H9 (cell line): ENCODE measurements at regions not wholly inside any gene's neighbourhood (a gene's known extent, or its start where the extent isn't known, plus 50 kb on each side); places are given as distances from the start of the nearest gene placed in this dataset.

Experiments used
- DNase-seq: peaks from one replicate; pipeline ENCODE4 v3.0.0-alpha.2; 2017
- H2AFZ ChIP-seq: one replicate; pipeline ENCODE4 v1.6.1; 2013; ENCODE audit warnings: mild to moderate bottlenecking, low read length, control low read depth, moderate library complexity
- H2AK5ac ChIP-seq: 2 replicates; pipeline ENCODE4 v1.6.1; 2013; ENCODE audit warnings: low read length, control low read depth, mixed read lengths; ENCODE audit not compliant: insufficient read length
- H2BK120ac ChIP-seq: one replicate; pipeline ENCODE4 v1.6.1; 2013; ENCODE audit warnings: low read depth, mild to moderate bottlenecking, low read length, control low read depth, inconsistent platforms; ENCODE audit not compliant: poor library complexity, severe bottlenecking
- H2BK12ac ChIP-seq: 2 replicates; pipeline ENCODE4 v1.6.1; 2013; ENCODE audit warnings: low read length, control low read depth, mixed read lengths, low read depth; ENCODE audit not compliant: insufficient read length
- H2BK15ac ChIP-seq: 2 replicates; pipeline ENCODE4 v1.6.1; 2013; ENCODE audit warnings: low read depth, low read length, control low read depth
- H2BK20ac ChIP-seq: one replicate; pipeline ENCODE4 v1.6.1; 2013; ENCODE audit warnings: low read depth, mild to moderate bottlenecking, low read length, control low read depth, inconsistent platforms; ENCODE audit not compliant: poor library complexity, severe bottlenecking
- H2BK5ac ChIP-seq: 2 replicates; pipeline ENCODE4 v1.6.1; 2013; ENCODE audit warnings: low read length, control low read depth, mixed read lengths; ENCODE audit not compliant: insufficient read length
- H3K14ac ChIP-seq: 2 replicates; pipeline ENCODE4 v1.6.1; 2013; ENCODE audit warnings: low read length, control low read depth; ENCODE audit not compliant: insufficient read depth
- H3K18ac ChIP-seq: 2 replicates; pipeline ENCODE4 v1.6.1; 2013; ENCODE audit warnings: low read depth, mild to moderate bottlenecking, mixed read lengths, low read length, control low read depth; ENCODE audit not compliant: insufficient read length
- H3K23ac ChIP-seq: 2 replicates; pipeline ENCODE4 v1.6.1; 2013; ENCODE audit warnings: low read length, control low read depth, mixed read lengths, low read depth; ENCODE audit not compliant: insufficient read length
- H3K23me2 ChIP-seq: 2 replicates; pipeline ENCODE4 v1.6.1; 2013; ENCODE audit warnings: low read depth, mild to moderate bottlenecking, mixed read lengths, low read length, control low read depth; ENCODE audit not compliant: insufficient read length, poor library complexity, severe bottlenecking
- H3K27ac ChIP-seq: 2 replicates; pipeline ENCODE4 v1.5.1; 2013; ENCODE audit warnings: low read length, control low read depth, mixed read lengths, low read depth; ENCODE audit not compliant: insufficient read length
- H3K27me3 ChIP-seq: 2 replicates; pipeline ENCODE4 v1.6.1; 2013; ENCODE audit warnings: low read length, control low read depth, inconsistent platforms; ENCODE audit not compliant: insufficient read depth
- H3K4ac ChIP-seq: 2 replicates; pipeline ENCODE4 v1.6.1; 2013; ENCODE audit warnings: low read depth, mild to moderate bottlenecking, control low read depth, inconsistent platforms, low read length, moderate library complexity
- H3K4me1 ChIP-seq: 2 replicates; pipeline ENCODE4 v1.6.1; 2013; ENCODE audit warnings: low read length, control low read depth, inconsistent platforms; ENCODE audit not compliant: insufficient read depth
- H3K4me2 ChIP-seq: 2 replicates; pipeline ENCODE4 v1.6.1; 2013; ENCODE audit warnings: low read length, control low read depth, mixed read lengths; ENCODE audit not compliant: insufficient read length, insufficient read depth
- H3K56ac ChIP-seq: 2 replicates; pipeline ENCODE4 v1.6.1; 2013; ENCODE audit warnings: low read depth, mild to moderate bottlenecking, mixed read lengths, low read length, control low read depth; ENCODE audit not compliant: insufficient read length
- H3K79me1 ChIP-seq: 2 replicates; pipeline ENCODE4 v1.6.1; 2013; ENCODE audit warnings: low read depth, mild to moderate bottlenecking, moderate library complexity, low read length, control low read depth, inconsistent platforms; ENCODE audit not compliant: insufficient read depth, poor library complexity, severe bottlenecking
- H3K79me2 ChIP-seq: 2 replicates; pipeline ENCODE4 v1.6.1; 2013; ENCODE audit warnings: low read length, control low read depth, inconsistent platforms; ENCODE audit not compliant: insufficient read depth
- H3K9ac ChIP-seq: 2 replicates; pipeline ENCODE4 v1.6.1; 2013; ENCODE audit warnings: low read length, control low read depth, mixed read lengths; ENCODE audit not compliant: insufficient read length; ENCODE audit errors: extremely low read depth
- H3K9me3 ChIP-seq: one replicate; pipeline ENCODE4 v1.6.1; 2013; ENCODE audit warnings: low read depth, low read length, inconsistent platforms; ENCODE audit not compliant: control insufficient read depth
- H3T11ph ChIP-seq: one replicate; pipeline ENCODE4 v1.6.1; 2013; ENCODE audit warnings: mild to moderate bottlenecking, low read length, control low read depth, inconsistent platforms
- H4K20me1 ChIP-seq: one replicate; pipeline ENCODE4 v1.6.1; 2013; ENCODE audit not compliant: control insufficient read depth, insufficient read length, insufficient read depth
- H4K5ac ChIP-seq: 2 replicates; pipeline ENCODE4 v1.6.1; 2013; ENCODE audit warnings: low read depth, mild to moderate bottlenecking, mixed read lengths, low read length, control low read depth; ENCODE audit not compliant: insufficient read length
- H4K8ac ChIP-seq: replicated peaks from 2 replicates; pipeline ENCODE4 v1.6.1; 2013; ENCODE audit warnings: low read length, control low read depth, mixed read lengths, low read depth; ENCODE audit not compliant: insufficient read length
- H4K91ac ChIP-seq: 2 replicates; pipeline ENCODE4 v1.6.1; 2013; ENCODE audit warnings: low read depth, mild to moderate bottlenecking, moderate library complexity, mixed read lengths, low read length, control low read depth; ENCODE audit not compliant: insufficient read length
- H3K27ac Mint-ChIP-seq, 3 experiments: 2 replicates in 2 of 3; 3 replicates in 1 of 3; pipeline ENCODE4 v1.8.0; 2020 to 2021; ENCODE audit warnings: mixed read lengths in 3 of 3, mild to moderate bottlenecking in 1 of 3, moderate library complexity in 1 of 3
- H3K27me3 Mint-ChIP-seq: 2 replicates; pipeline ENCODE4 v1.8.0; 2021; ENCODE audit warnings: low read depth, mild to moderate bottlenecking, moderate library complexity, mixed read lengths
- H3K36me3 Mint-ChIP-seq, 3 experiments: 2 replicates in 2 of 3; 3 replicates in 1 of 3; pipeline ENCODE4 v1.8.0; 2020 to 2021; ENCODE audit warnings: low read depth in 3 of 3, mixed read lengths in 3 of 3; ENCODE audit not compliant: insufficient read depth in 1 of 3
- H3K4me1 Mint-ChIP-seq, 2 experiments: 2 replicates each; pipeline ENCODE4 v1.8.0; 2020; ENCODE audit warnings: mixed read lengths in 2 of 2
- H3K4me3 Mint-ChIP-seq, 2 experiments: 2 replicates in 1 of 2; 3 replicates in 1 of 2; pipeline ENCODE4 v1.8.0; 2020 to 2021; ENCODE audit warnings: mild to moderate bottlenecking in 2 of 2, mixed read lengths in 2 of 2, moderate library complexity in 1 of 2
- H3K9me3 Mint-ChIP-seq, 2 experiments: 2 replicates in 1 of 2; 3 replicates in 1 of 2; pipeline ENCODE4 v1.8.0; 2020; ENCODE audit warnings: mild to moderate bottlenecking in 2 of 2, mixed read lengths in 2 of 2, moderate library complexity in 1 of 2
- WGBS: extraction: QIAGEN DNeasy Blood & Tissue Kit; methylation state at CpG from one replicate; pipeline ENCODE4 v1.1.7; 2013; ENCODE audit warnings: missing lambda C conversion rate, low lambda C conversion rate, mixed read lengths; ENCODE audit not compliant: insufficient read length; ENCODE audit errors: extremely low coverage; 5-methylcytosine and 5-hydroxymethylcytosine counted together
- TF ChIP-seq, protein P1 (sequence below): fragments of 200-600 bp; sonication (generic); conservative IDR thresholded peaks from 3 replicates; pipeline ENCODE4 v1.8.0; 2021; ENCODE audit warnings: antibody characterized with exemption, mild to moderate bottlenecking

DNA sequence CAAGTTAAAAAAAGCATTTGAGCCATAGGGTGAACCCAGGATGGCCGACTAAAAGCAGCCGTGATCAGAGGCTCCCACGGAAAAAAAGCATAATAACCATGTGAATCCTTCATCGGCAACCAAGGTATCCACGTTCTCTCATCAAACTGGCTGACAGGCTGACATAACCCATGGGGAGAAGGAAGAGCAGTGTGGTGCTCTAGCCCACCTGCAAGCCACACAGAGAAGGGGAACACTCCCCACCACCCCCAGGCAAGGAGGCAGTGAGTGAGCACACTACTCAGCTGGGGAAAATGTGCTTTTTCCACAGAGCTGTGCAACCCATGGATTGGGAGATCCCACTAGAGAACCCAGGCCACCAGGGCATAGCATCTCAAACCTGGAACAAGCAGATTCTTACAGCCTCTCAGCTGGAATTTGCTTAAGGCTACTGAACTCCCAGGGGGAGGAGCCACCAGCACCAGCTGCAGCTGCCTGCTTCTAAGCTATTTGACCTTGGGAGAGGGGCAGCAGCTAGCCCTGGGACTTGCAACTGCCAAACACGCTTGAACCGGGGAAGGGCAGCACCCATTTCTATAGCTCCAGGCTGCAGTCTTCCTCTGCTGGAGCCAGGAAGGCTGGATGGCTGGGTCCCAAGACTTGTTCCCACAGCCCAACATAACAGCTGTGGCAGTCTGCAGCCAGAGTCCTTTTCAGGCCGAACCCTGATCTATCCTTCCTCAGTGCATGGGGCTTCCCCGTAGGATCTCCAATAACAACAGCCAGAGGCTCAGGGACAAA, 178.2 kb upstream of the NRG3 start:
- Histone ChIP-seq H3K9ac (no peak overlapping the region), H4K5ac (no peak overlapping the region), H3K23ac (no peak overlapping the region), H2BK120ac (no peak overlapping the region), H3K56ac (no peak overlapping the region), H3K4me2 (no peak overlapping the region), H3K79me1 (no peaks in the 10 kb centered on the region), H4K8ac (no peak overlapping the region), H3T11ph (no peak overlapping the region), H4K91ac (no peak overlapping the region), H3K27ac (no peak overlapping the region), H3K4me1 (peaks cover 3% of the 10 kb centered on the region; the same call in 1 of the 2 replicates), H3K27me3 (no peaks in the 10 kb centered on the region), H3K9me3 (no peaks in the 10 kb centered on the region), H2BK5ac (no peak overlapping the region), H3K23me2 (no peaks in the 10 kb centered on the region), H2BK15ac (no peak overlapping the region), H3K79me2 (no peaks in the 10 kb centered on the region), H3K14ac (0 out of 2 replicates have a peak overlapping the region, but pooled peaks have one; percentile 13), H2BK20ac (no peak overlapping the region), H4K20me1 (no peaks in the 10 kb centered on the region), H2BK12ac (no peak overlapping the region), H2AFZ (no peak overlapping the region), H3K18ac (no peak overlapping the region), H2AK5ac (no peak overlapping the region), H3K4ac (no peak overlapping the region)
- peaks cover 25 to 29% of the 10 kb centered on the region in 2 experiments for H3K9me3 Mint-ChIP-seq
- DNase-seq, result peak; percentile 79
- peak overlapping the region in 2 of 3 experiments; percentile 16 to 34; a peak in 2 of 7 replicates for H3K27ac Mint-ChIP-seq
- no CpG with 5 or more reads among the region's 9 CpGs for WGBS
- TF ChIP-seq, protein P1, sequence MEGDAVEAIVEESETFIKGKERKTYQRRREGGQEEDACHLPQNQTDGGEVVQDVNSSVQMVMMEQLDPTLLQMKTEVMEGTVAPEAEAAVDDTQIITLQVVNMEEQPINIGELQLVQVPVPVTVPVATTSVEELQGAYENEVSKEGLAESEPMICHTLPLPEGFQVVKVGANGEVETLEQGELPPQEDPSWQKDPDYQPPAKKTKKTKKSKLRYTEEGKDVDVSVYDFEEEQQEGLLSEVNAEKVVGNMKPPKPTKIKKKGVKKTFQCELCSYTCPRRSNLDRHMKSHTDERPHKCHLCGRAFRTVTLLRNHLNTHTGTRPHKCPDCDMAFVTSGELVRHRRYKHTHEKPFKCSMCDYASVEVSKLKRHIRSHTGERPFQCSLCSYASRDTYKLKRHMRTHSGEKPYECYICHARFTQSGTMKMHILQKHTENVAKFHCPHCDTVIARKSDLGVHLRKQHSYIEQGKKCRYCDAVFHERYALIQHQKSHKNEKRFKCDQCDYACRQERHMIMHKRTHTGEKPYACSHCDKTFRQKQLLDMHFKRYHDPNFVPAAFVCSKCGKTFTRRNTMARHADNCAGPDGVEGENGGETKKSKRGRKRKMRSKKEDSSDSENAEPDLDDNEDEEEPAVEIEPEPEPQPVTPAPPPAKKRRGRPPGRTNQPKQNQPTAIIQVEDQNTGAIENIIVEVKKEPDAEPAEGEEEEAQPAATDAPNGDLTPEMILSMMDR, result no peak
- peaks cover 16 to 18% of the 10 kb centered on the region in 2 experiments for H3K4me1 Mint-ChIP-seq
- peaks cover 13 to 32% (median 14%) of the 10 kb centered on the region in 3 experiments for H3K36me3 Mint-ChIP-seq
- H3K27me3 Mint-ChIP-seq, result no peaks in the 10 kb centered on the region
- no peak overlapping the region for H3K4me3 Mint-ChIP-seq
